Ishikawa (cell line): ENCODE measurements at regions not wholly inside any gene's neighbourhood (a gene's known extent, or its start where the extent isn't known, plus 50 kb on each side); places are given as distances from the start of the nearest gene placed in this dataset.

Source experiments
- CEBPB ChIP-seq: IDR thresholded peaks from 2 replicates; pipeline ENCODE4 v1.6.1; 2012
- CREB1 ChIP-seq: IDR thresholded peaks from 2 replicates; pipeline ENCODE4 v1.6.1; 2012; ENCODE audit warnings: low read depth
- EGR1 ChIP-seq: IDR thresholded peaks from 2 replicates; pipeline ENCODE4 v1.6.1; 2012
- EP300 ChIP-seq: IDR thresholded peaks from 2 replicates; pipeline ENCODE4 v1.6.1; 2012; ENCODE audit warnings: borderline replicate concordance
- FOXM1 ChIP-seq: IDR thresholded peaks from 2 replicates; pipeline ENCODE4 v1.6.1; 2012; ENCODE audit warnings: low read depth, borderline replicate concordance
- MAX ChIP-seq: IDR thresholded peaks from 2 replicates; pipeline ENCODE4 v1.6.1; 2012
- NFIC ChIP-seq: IDR thresholded peaks from 2 replicates; pipeline ENCODE4 v1.6.1; 2012
- RAD21 ChIP-seq: IDR thresholded peaks from 2 replicates; pipeline ENCODE4 v1.6.1; 2012; ENCODE audit warnings: low read depth
- TAF1 ChIP-seq: IDR thresholded peaks from 2 replicates; pipeline ENCODE4 v1.6.1; 2012; ENCODE audit warnings: low read depth, mild to moderate bottlenecking
- TCF12 ChIP-seq: IDR thresholded peaks from 2 replicates; pipeline ENCODE4 v1.6.1; 2012; ENCODE audit warnings: low read depth
- TEAD4 ChIP-seq: IDR thresholded peaks from 2 replicates; pipeline ENCODE4 v1.6.1; 2012
- USF1 ChIP-seq: IDR thresholded peaks from 2 replicates; pipeline ENCODE4 v1.6.1; 2012
- YY1 ChIP-seq: IDR thresholded peaks from 2 replicates; pipeline ENCODE4 v1.6.1; 2012; ENCODE audit warnings: low read depth
- ZBTB7A ChIP-seq: IDR thresholded peaks from 2 replicates; pipeline ENCODE4 v1.6.1; 2012; ENCODE audit warnings: low read depth
- TF ChIP-seq, protein P1 (sequence below): IDR thresholded peaks from 2 replicates; pipeline ENCODE4 v1.6.1; 2012; ENCODE audit warnings: low read depth, mild to moderate bottlenecking

- TF ChIP-seq MAX, result no peak
- TF ChIP-seq EP300, result no peak
- no peak for TF ChIP-seq EGR1
- TF ChIP-seq USF1, result no peak
- no peak for TF ChIP-seq TAF1
- TF ChIP-seq, protein P1, sequence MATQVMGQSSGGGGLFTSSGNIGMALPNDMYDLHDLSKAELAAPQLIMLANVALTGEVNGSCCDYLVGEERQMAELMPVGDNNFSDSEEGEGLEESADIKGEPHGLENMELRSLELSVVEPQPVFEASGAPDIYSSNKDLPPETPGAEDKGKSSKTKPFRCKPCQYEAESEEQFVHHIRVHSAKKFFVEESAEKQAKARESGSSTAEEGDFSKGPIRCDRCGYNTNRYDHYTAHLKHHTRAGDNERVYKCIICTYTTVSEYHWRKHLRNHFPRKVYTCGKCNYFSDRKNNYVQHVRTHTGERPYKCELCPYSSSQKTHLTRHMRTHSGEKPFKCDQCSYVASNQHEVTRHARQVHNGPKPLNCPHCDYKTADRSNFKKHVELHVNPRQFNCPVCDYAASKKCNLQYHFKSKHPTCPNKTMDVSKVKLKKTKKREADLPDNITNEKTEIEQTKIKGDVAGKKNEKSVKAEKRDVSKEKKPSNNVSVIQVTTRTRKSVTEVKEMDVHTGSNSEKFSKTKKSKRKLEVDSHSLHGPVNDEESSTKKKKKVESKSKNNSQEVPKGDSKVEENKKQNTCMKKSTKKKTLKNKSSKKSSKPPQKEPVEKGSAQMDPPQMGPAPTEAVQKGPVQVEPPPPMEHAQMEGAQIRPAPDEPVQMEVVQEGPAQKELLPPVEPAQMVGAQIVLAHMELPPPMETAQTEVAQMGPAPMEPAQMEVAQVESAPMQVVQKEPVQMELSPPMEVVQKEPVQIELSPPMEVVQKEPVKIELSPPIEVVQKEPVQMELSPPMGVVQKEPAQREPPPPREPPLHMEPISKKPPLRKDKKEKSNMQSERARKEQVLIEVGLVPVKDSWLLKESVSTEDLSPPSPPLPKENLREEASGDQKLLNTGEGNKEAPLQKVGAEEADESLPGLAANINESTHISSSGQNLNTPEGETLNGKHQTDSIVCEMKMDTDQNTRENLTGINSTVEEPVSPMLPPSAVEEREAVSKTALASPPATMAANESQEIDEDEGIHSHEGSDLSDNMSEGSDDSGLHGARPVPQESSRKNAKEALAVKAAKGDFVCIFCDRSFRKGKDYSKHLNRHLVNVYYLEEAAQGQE, result no peak
- no peak for TF ChIP-seq ZBTB7A
- TF ChIP-seq NFIC, result no peak
- TF ChIP-seq TEAD4, result no peak
These were observed 210.7 kb upstream of the STEAP1 start for GRCh38 chr7:89943525-89944050.

DNA sequence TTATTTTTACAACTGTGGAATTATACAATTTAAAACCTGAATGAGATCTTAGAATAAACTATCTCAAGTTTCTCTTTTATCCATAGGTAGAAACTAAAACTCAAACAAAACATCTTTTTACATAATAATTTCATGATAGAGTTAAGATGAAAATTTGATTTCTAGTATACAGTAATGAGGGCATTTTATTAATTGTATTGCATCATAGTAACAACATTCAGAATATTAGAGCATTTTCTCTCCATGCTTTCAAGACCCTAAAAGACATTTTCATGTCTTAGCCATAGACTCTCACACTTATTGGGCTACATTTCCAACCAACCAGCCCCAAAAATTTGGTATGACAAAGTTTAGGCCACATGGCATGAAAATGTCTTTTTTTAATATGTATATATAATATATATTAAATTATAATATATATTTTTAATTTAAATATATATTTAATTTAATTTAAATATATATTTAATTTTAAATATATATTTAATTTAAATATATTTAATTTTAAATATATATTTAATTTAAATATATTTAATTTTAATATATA, 195.7 kb upstream of the STEAP1 start:
- TF ChIP-seq TAF1 (no peak), YY1 (no peak), TEAD4 (no peak), TCF12 (no peak), EP300 (no peak), ZBTB7A (no peak), EGR1 (no peak), RAD21 (no peak), CREB1 (no peak), USF1 (no peak), NFIC (no peak), FOXM1 (no peak), CEBPB (no peak), MAX (no peak)
- TF ChIP-seq, protein P1, result no peak

- TF ChIP-seq NFIC (no peak), TAF1 (no peak), FOXM1 (no peak)
These were observed 188.1 kb upstream of the STEAP1 start for GRCh38 chr7:89966067-89966664.

- TF ChIP-seq NFIC (no peak), EGR1 (no peak), EP300 (no peak), TCF12 (no peak), MAX (no peak), TAF1 (no peak), USF1 (no peak), FOXM1 (no peak)
- TF ChIP-seq, protein P1, result no peak
These were observed 178.7 kb upstream of the STEAP1 start for GRCh38 chr7:89975577-89975976.
